Fibroblast of lung (primary cell): ENCODE measurements at regions not wholly inside any gene's neighbourhood (a gene's known extent, or its start where the extent isn't known, plus 50 kb on each side); places are given as distances from the start of the nearest gene placed in this dataset.

ENCODE experiments used
- EZH2 ChIP-seq: IDR thresholded peaks from 2 replicates; pipeline ENCODE4 v1.5.1; 2012; ENCODE audit warnings: low read length, control low read depth, mild to moderate bottlenecking; ENCODE audit errors: missing control alignments
- TF ChIP-seq, protein P1 (sequence below), 2 donors: IDR thresholded peaks in 1 of 2; conservative IDR thresholded peaks in 1 of 2; 1 replicate in 1 of 2; 2 replicates in 1 of 2; pipeline ENCODE4 v1.5.1; 2011 to 2012; ENCODE audit warnings: low read length in 2 of 2, control low read depth in 1 of 2, inconsistent platforms in 1 of 2, low read depth in 1 of 2, mild to moderate bottlenecking in 1 of 2

DNA sequence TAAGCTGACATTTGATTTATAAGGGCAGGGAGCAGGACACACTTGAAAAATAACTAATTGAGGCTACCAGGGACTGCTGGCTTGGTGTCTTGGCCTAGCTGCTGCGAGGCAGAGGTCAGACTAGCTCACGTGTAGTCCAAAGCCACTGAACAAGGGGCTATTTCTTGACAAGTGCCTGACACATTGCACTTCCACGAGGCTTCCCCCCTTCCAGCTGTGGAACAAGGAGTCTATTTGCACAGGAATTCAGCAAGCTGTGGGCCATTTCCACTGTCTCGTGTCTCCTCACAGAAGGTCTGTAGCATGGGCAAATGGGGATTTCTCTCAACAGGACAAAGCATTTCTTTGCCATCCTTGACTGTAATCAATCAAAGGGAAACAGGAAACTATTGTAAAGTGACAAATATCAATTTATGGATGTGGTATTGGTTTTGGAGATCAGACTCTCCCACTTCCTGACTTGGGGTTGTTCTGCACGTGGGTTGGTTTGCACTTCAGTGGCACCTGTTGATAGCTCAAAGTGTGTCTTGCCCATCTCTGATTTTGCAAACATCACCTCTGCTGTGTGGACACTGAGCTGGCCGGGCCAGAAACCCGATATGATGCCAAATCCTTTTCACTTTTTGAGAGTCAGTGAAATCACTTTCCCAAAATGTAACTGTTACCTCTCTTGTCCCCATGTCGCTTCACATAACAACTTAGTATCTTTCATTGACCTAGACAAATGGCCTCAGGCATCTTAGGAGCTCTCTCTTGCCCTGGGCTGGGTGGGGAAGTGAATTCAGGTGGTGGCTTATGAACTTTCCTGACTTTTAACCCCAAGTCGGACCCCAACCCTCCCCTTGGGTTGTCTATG, 107.4 kb upstream of the MAMLD1 start:
- TF ChIP-seq, protein P1, sequence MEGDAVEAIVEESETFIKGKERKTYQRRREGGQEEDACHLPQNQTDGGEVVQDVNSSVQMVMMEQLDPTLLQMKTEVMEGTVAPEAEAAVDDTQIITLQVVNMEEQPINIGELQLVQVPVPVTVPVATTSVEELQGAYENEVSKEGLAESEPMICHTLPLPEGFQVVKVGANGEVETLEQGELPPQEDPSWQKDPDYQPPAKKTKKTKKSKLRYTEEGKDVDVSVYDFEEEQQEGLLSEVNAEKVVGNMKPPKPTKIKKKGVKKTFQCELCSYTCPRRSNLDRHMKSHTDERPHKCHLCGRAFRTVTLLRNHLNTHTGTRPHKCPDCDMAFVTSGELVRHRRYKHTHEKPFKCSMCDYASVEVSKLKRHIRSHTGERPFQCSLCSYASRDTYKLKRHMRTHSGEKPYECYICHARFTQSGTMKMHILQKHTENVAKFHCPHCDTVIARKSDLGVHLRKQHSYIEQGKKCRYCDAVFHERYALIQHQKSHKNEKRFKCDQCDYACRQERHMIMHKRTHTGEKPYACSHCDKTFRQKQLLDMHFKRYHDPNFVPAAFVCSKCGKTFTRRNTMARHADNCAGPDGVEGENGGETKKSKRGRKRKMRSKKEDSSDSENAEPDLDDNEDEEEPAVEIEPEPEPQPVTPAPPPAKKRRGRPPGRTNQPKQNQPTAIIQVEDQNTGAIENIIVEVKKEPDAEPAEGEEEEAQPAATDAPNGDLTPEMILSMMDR (conservative IDR thresholded peaks at IDR 0.05 in 1 of 2, IDR thresholded peaks at IDR 0.05 in 1 of 2; ENCODE audit: low read depth in 1 of 2, low read length in 2 of 2): no peak
- no peak for TF ChIP-seq EZH2
